ENCODE measurements at regions not wholly inside any gene's neighbourhood (a gene's known extent, or its start where the extent isn't known, plus 50 kb on each side); places are given as distances from the start of the nearest gene placed in this dataset.

DNA sequence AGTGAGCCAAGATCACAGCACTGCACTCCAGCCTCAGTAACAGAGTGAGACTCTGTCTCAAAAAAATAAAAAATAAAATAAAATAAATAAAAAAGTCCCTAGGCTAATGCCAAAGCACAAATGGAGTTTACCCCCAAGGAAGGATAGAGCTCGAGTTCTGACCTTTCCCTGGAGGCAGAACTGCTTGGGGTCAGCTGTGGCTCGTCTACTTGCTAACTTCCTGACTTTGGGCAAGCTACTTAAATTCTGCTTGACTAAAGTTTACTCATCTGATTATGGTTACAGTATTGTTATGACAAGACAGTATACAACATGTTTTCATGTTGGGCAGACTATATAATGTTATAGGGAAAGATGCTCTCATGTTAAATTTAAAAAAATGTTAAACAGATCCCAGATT is 359.2 kb downstream of the DNAH5 start:
- DNase-seq = no peak

More for the DNA sequence above, 359.2 kb downstream of the DNAH5 start:
- no peak for TF ChIP-seq CTCF (conservative IDR thresholded peaks at IDR 0.05)
- Mint-ChIP-seq H3K27ac (no peak overlapping the region), H3K27me3 (ENCODE audit: low read depth) (no peaks in the 10 kb centered on the region), H3K4me1 (no peaks in the 10 kb centered on the region), H3K4me3 (no peak overlapping the region), H3K36me3 (ENCODE audit: insufficient read depth in 1 of 3, low read depth in 3 of 3) (no peaks in the 10 kb centered on the region), H3K9me3 (no peaks in the 10 kb centered on the region)
- Histone ChIP-seq H3K14ac (ENCODE audit: insufficient read depth, low read length) (no peak overlapping the region), H2BK5ac (ENCODE audit: insufficient read length, low read length) (no peak overlapping the region), H3K23ac (ENCODE audit: insufficient read length, low read depth, low read length) (no peak overlapping the region), H3K4ac (ENCODE audit: low read depth, low read length) (no peak overlapping the region), H3K18ac (ENCODE audit: insufficient read length, low read depth, low read length) (no peak overlapping the region), H2BK120ac (ENCODE audit: low read depth, low read length, poor library complexity, severe bottlenecking) (no peak overlapping the region), H2AK5ac (ENCODE audit: insufficient read length, low read length) (no peak overlapping the region), H3T11ph (ENCODE audit: low read length) (no peak overlapping the region), H3K27ac (ENCODE audit: insufficient read length, low read depth, low read length) (no peak overlapping the region), H2BK12ac (ENCODE audit: insufficient read length, low read depth, low read length) (no peak overlapping the region), H4K5ac (ENCODE audit: insufficient read length, low read depth, low read length) (no peak overlapping the region), H4K8ac (replicated peaks; ENCODE audit: insufficient read length, low read depth, low read length) (no peak overlapping the region), H3K4me2 (ENCODE audit: insufficient read depth, insufficient read length, low read length) (no peak overlapping the region), H3K79me1 (ENCODE audit: insufficient read depth, low read depth, low read length, poor library complexity, severe bottlenecking) (no peaks in the 10 kb centered on the region), H4K20me1 (ENCODE audit: control insufficient read depth, insufficient read depth, insufficient read length) (no peaks in the 10 kb centered on the region), H2BK20ac (ENCODE audit: low read depth, low read length, poor library complexity, severe bottlenecking) (no peak overlapping the region), H2AFZ (ENCODE audit: low read length) (no peak overlapping the region), H3K79me2 (ENCODE audit: insufficient read depth, low read length) (no peaks in the 10 kb centered on the region), H3K4me1 (ENCODE audit: insufficient read depth, low read length) (no peaks in the 10 kb centered on the region), H3K56ac (ENCODE audit: insufficient read length, low read depth, low read length) (no peak overlapping the region), H3K27me3 (ENCODE audit: insufficient read depth, low read length) (no peaks in the 10 kb centered on the region), H2BK15ac (ENCODE audit: low read depth, low read length) (no peak overlapping the region), H4K91ac (ENCODE audit: insufficient read length, low read depth, low read length) (no peak overlapping the region), H3K9ac (ENCODE audit: extremely low read depth, insufficient read length, low read length) (no peak overlapping the region), H3K23me2 (ENCODE audit: insufficient read length, low read depth, low read length, poor library complexity, severe bottlenecking) (no peaks in the 10 kb centered on the region), H3K9me3 (ENCODE audit: control insufficient read depth, low read depth, low read length) (no peaks in the 10 kb centered on the region)
- WGBS (ENCODE audit: extremely low coverage, insufficient read length, low lambda C conversion rate) = no CpG with 5 or more reads among the region's 2 CpGs
